Nephron progenitor cell (in vitro differentiated cells): ENCODE measurements at regions not wholly inside any gene's neighbourhood (a gene's known extent, or its start where the extent isn't known, plus 50 kb on each side); places are given as distances from the start of the nearest gene placed in this dataset.

ENCODE experiments used
- DNase-seq: peaks from one replicate; pipeline ENCODE4 v3.0.0; 2021
- H3K27ac Mint-ChIP-seq: 2 replicates; pipeline ENCODE4 v1.8.0; 2021; ENCODE audit warnings: mild to moderate bottlenecking, moderate library complexity, mixed read lengths
- H3K27me3 Mint-ChIP-seq: 2 replicates; pipeline ENCODE4 v1.8.0; 2021; ENCODE audit warnings: mild to moderate bottlenecking, low read depth, mixed read lengths; ENCODE audit not compliant: poor library complexity
- H3K36me3 Mint-ChIP-seq: 2 replicates; pipeline ENCODE4 v1.8.0; 2021; ENCODE audit warnings: low read depth, mixed read lengths
- H3K4me1 Mint-ChIP-seq: 2 replicates; pipeline ENCODE4 v1.8.0; 2021; ENCODE audit warnings: mixed read lengths
- H3K4me3 Mint-ChIP-seq: 2 replicates; pipeline ENCODE4 v1.8.0; 2021; ENCODE audit warnings: mild to moderate bottlenecking, moderate library complexity, mixed read lengths
- H3K9me3 Mint-ChIP-seq: 2 replicates; pipeline ENCODE4 v1.8.0; 2021; ENCODE audit warnings: mild to moderate bottlenecking, moderate library complexity, mixed read lengths
- CTCF ChIP-seq: fragments of 200-600 bp; sonication (generic); IDR thresholded peaks from 2 replicates; pipeline ENCODE4 v1.5.0; 2021; ENCODE audit warnings: antibody characterized with exemption

- Mint-ChIP-seq H3K27me3 (peaks cover 3% of the 10 kb centered on the region), H3K27ac (no peak overlapping the region), H3K36me3 (peaks cover 5% of the 10 kb centered on the region), H3K9me3 (peaks cover 21% of the 10 kb centered on the region), H3K4me1 (peaks cover 6% of the 10 kb centered on the region), H3K4me3 (no peak overlapping the region)
- DNase-seq = no peak
- no peak for TF ChIP-seq CTCF
Measured at GRCh38 chr15:77782691-77783090, 150.0 kb upstream of the LINGO1 start.

- H3K36me3 Mint-ChIP-seq = peaks cover 5% of the 10 kb centered on the region
- no peak overlapping the region for H3K27ac Mint-ChIP-seq
- TF ChIP-seq CTCF = no peak
- no peak overlapping the region for H3K4me3 Mint-ChIP-seq
- peaks cover 12% of the 10 kb centered on the region for H3K4me1 Mint-ChIP-seq
- H3K9me3 Mint-ChIP-seq = peaks cover 21% of the 10 kb centered on the region
- DNase-seq = no peak
- H3K27me3 Mint-ChIP-seq = peaks cover 10% of the 10 kb centered on the region
Measured at GRCh38 chr15:77781946-77782240, 149.2 kb upstream of the LINGO1 start.

GRCh38 chr15:77781151-77781945, 148.6 kb upstream of the LINGO1 start:
- Mint-ChIP-seq H3K36me3 (peaks cover 5% of the 10 kb centered on the region), H3K27me3 (peaks cover 10% of the 10 kb centered on the region), H3K4me1 (peaks cover 14% of the 10 kb centered on the region), H3K27ac (no peak overlapping the region), H3K4me3 (no peak overlapping the region), H3K9me3 (peaks cover 21% of the 10 kb centered on the region)
- no peak for DNase-seq
- no peak for TF ChIP-seq CTCF

GRCh38 chr15:77778802-77779201, 146.1 kb upstream of the LINGO1 start:
- no peak overlapping the region for H3K27ac Mint-ChIP-seq
- no peak for DNase-seq
- TF ChIP-seq CTCF = no peak
- H3K4me1 Mint-ChIP-seq = peaks cover 22% of the 10 kb centered on the region
- peaks cover 21% of the 10 kb centered on the region for H3K9me3 Mint-ChIP-seq
- peaks cover 5% of the 10 kb centered on the region for H3K36me3 Mint-ChIP-seq
- peaks cover 13% of the 10 kb centered on the region for H3K27me3 Mint-ChIP-seq
- no peak overlapping the region for H3K4me3 Mint-ChIP-seq

GRCh38 chr15:77775837-77776236, 143.1 kb upstream of the LINGO1 start:
- Mint-ChIP-seq H3K4me1 (peaks cover 22% of the 10 kb centered on the region), H3K27ac (peak overlapping the region; percentile 83), H3K9me3 (peaks cover 21% of the 10 kb centered on the region), H3K36me3 (peaks cover 5% of the 10 kb centered on the region), H3K27me3 (peaks cover 13% of the 10 kb centered on the region), H3K4me3 (no peak overlapping the region)
- no peak for TF ChIP-seq CTCF
- no peak for DNase-seq

- Mint-ChIP-seq H3K4me1 (peaks cover 22% of the 10 kb centered on the region), H3K27me3 (peaks cover 12% of the 10 kb centered on the region), H3K36me3 (peaks cover 5% of the 10 kb centered on the region), H3K27ac (no peak overlapping the region), H3K9me3 (peaks cover 21% of the 10 kb centered on the region), H3K4me3 (no peak overlapping the region)
- no peak for TF ChIP-seq CTCF
- DNase-seq = no peak
Measured at GRCh38 chr15:77775373-77775772, 142.7 kb upstream of the LINGO1 start.
